OCI-M1 (cell line): ENCODE measurements at regions not wholly inside any gene's neighbourhood (a gene's known extent, or its start where the extent isn't known, plus 50 kb on each side); places are given as distances from the start of the nearest gene placed in this dataset.

Experiments
- DNase-seq: peaks from one replicate; lab custom pipeline; 2025; lab: John Stamatoyannopoulos, UW

DNA sequence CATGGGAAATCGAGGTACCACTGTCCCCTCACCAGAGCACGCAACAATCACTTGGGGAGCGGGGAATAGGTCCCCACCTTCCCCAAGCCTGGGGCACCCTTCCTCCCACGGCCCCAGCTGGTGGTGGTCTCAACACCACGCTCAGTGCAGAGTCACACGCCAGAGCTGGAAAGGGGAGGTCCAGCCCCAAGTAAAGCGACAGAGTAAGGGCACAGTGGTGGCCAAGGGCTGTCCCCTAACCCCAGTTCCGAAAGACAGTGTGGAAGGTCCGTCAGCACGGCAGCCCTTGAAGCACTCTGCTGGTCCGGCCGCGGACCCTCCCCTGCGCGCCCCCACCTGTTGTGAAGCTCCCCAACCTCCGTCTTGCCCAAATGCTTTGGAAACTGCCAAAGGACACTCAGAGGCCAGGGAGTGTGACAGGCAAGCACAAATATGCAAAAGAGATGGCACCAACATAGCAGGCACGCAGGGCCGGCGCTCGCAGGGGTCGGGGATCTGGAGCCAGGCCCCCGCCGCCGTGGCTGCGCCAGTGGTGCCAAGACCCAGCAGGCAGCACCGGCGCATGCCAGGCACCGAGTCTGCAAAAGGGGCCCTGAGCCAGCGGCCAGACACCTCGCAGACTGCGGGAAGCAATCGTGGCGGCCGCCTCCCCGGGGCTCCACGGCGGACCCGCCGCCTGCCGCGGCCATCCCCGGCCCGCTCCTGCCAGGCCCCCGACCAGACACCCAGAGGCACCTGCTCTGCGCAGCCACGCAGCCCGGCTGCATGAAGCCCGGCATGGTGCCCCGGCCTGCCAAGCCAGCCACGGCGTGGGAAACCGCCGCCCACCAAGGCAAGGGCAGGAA is 51.6 kb upstream of the SRRM3 start:
- DNase-seq, result no peak
